ENCODE measurements at regions not wholly inside any gene's neighbourhood (a gene's known extent, or its start where the extent isn't known, plus 50 kb on each side); places are given as distances from the start of the nearest gene placed in this dataset.

DNA sequence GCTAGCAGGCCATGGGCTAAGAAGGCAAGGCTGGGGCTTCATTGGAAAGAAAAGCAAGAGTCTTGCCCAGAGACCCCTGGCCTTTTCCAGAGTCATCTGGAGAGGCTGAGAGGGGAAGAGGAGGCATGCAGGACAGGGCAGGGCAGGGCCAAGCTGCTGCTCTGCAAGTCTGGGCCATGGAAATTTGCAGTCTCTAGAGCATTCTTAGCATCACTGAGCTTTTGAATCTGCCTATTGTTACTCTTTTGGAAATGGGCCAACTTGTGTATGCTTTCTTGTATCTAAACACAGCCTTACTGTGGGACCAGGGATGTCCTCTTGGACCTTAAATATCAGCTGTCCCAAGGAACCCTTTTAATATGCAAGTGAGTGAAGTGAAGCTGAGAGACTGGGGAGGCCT, 560.5 kb downstream of the MID1IP1 start:
- DNase-seq: no peak

- no peak for DNase-seq
Measured at GRCh38 chrX:39367416-39367815, 566.2 kb downstream of the MID1IP1 start.

- DNase-seq: no peak
Measured at GRCh38 chrX:39372115-39372514, 570.9 kb downstream of the MID1IP1 start.

GRCh38 chrX:39377157-39377556, 575.9 kb downstream of the MID1IP1 start:
- no peak for DNase-seq

DNA sequence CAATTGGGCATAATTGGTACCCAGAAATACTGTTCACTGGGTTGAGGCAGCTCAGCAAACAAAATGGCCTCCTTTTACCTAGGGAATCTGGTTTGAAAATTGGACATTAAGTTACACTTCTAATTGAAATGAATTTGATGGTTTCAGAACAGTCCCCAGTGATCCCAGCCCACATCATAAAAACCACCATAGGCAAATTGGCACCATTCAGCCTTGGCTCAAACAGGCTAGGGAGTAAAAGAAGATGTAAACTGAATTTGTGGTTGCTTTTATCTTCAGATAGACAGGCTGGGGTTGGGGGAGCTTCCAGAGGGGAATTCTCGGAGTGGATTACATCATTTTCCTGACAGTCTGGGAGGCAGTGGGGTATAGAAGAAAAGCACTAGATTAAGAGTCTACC, 576.5 kb downstream of the MID1IP1 start:
- no peak for DNase-seq

DNA sequence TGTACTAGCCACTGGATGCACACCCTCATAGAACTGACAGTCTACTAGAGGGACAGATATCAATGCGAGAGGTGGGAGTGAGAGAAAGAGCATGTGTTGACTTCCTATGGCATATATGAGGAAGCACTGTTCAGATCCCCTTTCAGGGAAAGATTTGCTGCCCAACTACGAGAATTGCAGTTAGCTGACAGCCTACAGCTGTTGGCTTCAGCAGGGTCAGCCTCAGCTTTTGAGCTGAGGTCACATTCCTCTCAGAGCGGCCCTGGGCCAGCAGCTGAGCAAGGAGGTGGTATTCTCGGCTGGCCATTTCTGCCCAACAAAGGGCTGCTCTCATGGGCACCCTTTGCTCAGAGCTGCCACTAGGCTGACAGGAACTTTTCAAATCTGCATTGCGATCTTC, 580.2 kb downstream of the MID1IP1 start:
- no peak for DNase-seq

- no peak for DNase-seq
Measured at GRCh38 chrX:39384996-39385395, 583.7 kb downstream of the MID1IP1 start.

GRCh38 chrX:39388730-39389129, 587.5 kb downstream of the MID1IP1 start:
- DNase-seq: no peak

DNA sequence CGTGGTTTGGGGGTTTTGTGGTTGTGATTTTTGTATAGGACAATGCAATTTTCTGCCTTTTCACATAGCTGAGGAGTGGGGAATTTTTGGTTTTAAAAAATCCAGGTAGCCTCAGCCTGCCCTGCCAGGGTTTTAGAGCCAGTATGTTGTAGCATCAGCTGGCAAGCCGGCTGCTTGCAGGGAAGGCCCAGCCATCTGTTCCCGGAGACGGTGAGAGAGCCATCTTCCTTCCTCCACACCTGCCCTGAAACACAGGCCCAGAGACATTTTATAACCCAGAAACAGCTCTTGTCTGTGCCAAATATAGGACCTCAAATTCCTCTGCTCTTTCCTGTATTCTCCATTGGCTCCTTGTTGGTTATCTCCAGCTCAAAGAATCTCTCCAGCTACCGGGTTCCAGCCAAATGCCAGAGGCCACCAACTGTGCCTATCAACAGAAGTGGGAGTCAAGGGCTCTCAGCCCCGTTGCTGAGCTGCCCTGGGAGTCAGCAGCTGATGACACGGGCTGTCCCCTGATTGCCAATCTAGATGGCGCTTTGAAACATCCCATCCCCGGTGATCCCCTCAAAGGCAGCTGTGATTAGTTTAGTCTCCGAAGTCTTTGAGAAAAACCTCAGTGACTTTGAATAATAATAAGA, 595.2 kb downstream of the MID1IP1 start:
- no peak for DNase-seq

DNA sequence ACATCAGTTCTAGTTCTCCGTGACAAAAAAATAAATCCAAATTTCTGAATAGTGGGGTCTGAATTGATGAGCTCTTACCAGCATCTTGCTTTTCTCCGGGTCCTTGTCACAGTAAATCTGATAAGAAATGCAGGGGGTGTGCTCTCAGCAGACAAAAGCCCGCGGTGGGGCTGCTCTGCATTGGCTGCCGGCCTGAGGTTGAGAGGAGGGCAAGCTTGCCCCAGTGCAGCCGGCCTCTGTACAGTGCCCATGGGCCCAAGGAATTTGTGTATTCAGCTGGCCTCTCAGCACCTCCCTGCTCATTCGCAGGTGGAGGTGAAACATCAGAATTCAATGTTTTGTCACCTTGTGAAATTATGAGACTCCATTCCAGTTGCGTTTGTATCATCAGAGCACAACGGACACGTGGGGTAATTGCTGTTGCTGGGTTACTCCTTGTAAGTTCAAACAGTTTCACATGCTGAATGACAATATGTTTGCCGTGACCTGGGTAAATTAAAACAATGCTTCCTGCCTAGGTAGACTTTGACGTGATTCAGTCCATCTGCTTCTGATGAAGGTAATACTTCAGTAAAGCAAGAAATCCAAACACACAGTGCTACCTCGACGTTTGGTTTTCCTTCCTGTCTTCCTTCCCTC, 596.4 kb downstream of the MID1IP1 start:
- DNase-seq: no peak

DNA sequence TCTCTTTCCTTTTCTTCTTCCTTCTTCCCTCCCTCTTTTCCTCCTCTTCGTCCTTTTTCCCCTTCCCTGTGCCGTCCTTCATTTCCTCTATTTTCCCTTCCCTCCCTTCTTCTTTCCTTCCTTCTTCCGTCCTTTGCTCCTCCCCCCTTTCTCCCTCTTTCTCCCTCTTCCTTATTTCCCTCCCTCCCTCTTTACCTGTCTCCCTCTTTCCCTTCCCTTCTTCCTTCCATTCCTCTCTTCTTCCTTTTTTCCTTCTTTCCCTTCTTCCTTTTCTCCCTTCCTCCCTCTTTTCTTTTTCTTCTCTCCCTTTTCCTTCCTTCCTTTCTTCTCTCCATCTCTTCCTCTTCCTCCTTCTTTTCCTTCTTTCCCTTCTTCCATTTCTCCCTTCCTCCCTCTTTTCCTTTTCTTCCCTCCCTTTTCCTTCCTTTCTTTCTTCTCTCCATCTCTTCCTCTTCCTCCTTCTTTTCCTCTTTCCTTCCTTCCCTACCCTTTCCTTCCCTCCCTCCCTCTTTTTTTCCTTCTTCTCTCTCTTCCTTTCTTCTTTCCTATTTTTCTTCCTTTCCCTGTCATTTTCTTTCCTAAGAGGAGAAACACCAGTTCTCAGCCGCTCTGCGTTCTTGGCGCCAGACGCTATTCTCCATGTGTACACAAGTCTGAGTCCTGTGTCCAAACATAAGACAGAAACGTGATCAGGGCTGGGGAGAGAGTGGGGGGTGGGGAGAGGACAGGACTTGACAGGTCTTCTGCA, 597.1 kb downstream of the MID1IP1 start:
- no peak for DNase-seq

- DNase-seq: no peak
Measured at GRCh38 chrX:39398963-39399261, 597.7 kb downstream of the MID1IP1 start.

GRCh38 chrX:39399387-39399786, 598.1 kb downstream of the MID1IP1 start:
- DNase-seq: no peak

GRCh38 chrX:39401483-39402110, 600.3 kb downstream of the MID1IP1 start:
- no peak for DNase-seq

- no peak for DNase-seq
Measured at GRCh38 chrX:39402158-39402557, 600.9 kb downstream of the MID1IP1 start.

DNA sequence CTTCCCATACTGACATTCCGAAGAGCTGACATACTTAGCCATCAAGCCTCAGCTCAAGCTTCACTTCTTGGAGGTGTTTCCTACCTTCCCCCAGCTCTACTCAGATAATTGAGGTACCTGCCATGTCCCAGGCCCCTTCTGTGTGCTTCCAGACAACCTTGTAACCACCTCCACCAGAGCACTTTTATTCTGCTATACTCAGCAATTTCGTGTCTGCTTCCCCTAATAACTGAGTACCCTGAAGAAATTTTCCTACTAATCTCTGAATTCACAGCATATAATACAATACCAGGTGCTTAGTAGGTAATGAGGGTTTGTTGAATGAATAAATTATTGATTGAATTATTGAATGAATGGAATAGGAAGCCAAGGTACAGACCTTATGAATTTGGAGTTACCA, 605.5 kb downstream of the MID1IP1 start:
- DNase-seq: no peak

DNA sequence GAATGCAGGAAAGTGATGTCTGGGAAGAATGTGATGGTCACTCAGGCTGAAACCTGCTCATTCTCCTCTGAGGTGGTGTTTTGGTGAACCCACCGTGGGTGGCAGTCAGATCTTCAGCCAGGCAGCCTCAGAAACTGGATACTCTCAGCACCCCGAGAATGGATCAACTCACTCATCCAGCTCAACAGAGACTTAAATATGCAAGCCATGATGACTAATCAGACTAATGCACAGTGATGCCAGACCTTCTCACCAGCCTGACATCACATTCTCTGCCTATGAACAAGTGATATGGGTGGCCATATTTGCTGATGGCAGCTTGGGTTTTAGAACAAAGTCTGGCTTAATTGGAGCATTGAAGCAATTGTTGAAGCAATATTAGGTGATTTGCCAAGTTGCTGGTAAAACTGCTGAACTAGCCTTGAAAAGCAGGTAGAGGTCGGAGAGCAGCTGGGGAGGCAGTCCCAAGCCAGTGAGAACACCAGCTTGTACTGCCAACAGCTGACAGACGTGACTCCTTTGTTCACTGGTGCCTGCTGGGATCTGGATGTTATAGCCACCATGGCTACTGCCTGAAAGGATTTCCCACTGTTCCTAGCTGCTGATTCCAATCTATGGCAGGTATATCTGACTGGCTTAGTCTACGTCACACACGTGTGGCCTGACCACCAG, 608.1 kb downstream of the MID1IP1 start:
- DNase-seq: no peak

- DNase-seq: no peak
Measured at GRCh38 chrX:39414290-39414854, 613.1 kb downstream of the MID1IP1 start.

- no peak for DNase-seq
Measured at GRCh38 chrX:39416547-39417260, 615.4 kb downstream of the MID1IP1 start.

GRCh38 chrX:39418254-39418704, 617.0 kb downstream of the MID1IP1 start:
- no peak for DNase-seq

- no peak for DNase-seq
Measured at GRCh38 chrX:39418731-39419638, 617.7 kb downstream of the MID1IP1 start.
